ENCODE measurements at regions not wholly inside any gene's neighbourhood (a gene's known extent, or its start where the extent isn't known, plus 50 kb on each side); places are given as distances from the start of the nearest gene placed in this dataset.

DNA sequence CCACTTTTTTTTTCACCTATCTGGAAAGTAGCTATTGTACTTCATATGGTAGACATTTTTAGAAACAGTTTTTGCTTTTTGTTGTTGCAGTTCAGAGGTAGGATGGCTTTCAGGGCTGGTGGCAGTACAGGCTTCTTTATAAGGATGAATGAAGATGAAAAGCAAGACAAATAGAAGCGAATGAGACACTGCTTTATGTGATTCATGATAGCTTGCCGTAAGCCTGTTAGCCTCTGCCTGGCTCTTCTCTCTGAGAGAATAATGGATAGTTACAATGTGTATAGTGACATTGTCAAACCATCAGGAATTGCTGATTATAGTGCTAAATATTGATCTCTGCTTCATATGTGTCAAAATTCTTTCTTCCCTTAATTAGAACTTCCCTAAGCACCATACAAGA lies 173.7 kb downstream of the NR4A2 start:
- DNase-seq: no peak

DNA sequence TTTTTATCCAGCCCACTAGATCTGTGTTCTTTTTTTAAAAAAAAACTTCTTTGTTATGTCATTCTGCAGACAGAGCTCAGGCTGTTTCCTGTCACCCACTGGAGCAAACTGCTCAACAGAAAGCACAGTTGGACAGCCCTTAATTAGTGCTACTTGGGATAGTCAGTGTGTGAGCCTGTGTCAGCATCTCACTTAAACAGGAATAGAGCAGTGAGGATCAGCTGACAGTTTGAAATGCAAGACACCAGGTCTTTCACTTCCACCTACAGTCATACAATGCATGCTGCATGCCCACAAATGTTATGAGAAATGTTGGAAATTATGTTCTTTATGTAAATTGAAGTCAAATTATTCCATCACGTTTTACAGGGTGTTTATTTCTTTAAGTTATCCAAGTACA lies 174.9 kb downstream of the NR4A2 start:
- DNase-seq: no peak

DNA sequence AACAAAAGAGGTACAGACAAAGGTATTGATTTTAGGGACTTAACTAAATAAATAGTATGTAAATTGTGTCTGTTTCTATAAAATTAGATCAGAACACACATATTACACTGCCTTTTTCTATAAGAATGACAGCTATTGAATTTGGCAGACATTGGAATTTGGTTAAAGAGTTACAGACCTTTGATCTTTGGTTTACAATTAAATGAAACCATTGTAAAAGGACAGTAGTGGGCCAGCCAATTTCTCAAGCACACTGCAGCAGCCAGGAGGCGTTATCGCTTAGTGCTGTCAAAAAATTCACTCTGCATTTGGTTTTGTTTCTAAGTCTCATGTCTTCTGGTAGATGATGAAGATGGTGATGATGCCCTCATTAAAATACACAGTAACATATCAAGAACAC lies 175.9 kb downstream of the NR4A2 start:
- no peak for DNase-seq

DNA sequence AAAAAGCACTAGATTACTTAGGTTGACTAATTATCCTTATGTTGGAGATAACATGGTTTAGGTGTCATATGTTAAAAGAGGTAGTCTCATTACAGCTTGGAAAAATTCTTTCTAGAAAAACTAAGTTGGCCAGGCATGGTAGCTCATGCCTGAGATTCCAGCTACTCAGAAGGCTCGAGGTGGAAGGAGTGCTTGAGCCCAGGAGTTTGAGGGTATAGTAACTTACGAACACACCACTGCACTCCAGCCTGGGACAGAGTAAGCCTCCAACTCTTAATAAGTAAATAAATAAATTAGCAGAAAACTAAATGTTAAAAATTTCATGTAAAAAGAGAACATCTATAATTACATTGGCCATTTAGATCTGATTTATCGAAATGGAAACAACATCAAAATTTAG lies 177.2 kb downstream of the NR4A2 start:
- DNase-seq: no peak

DNA sequence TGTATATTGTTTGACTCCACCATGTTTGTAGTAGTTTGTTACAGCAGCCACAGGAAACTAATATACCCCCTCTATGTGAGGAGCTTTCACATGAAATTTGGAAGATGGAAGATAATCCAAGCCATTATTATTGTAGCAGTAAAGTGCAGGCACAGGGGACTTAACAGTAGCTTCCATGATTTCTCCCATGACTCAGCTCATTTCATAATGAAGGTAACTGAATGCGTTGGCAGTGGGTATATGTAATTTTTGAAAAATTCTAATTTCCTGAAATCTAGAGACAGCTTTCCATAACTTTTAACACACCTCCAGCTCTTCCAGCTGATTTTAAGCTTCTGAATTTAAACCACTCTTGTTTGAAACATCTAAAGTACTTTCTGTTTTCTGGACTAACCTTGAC lies 181.2 kb downstream of the NR4A2 start:
- no peak for DNase-seq

DNA sequence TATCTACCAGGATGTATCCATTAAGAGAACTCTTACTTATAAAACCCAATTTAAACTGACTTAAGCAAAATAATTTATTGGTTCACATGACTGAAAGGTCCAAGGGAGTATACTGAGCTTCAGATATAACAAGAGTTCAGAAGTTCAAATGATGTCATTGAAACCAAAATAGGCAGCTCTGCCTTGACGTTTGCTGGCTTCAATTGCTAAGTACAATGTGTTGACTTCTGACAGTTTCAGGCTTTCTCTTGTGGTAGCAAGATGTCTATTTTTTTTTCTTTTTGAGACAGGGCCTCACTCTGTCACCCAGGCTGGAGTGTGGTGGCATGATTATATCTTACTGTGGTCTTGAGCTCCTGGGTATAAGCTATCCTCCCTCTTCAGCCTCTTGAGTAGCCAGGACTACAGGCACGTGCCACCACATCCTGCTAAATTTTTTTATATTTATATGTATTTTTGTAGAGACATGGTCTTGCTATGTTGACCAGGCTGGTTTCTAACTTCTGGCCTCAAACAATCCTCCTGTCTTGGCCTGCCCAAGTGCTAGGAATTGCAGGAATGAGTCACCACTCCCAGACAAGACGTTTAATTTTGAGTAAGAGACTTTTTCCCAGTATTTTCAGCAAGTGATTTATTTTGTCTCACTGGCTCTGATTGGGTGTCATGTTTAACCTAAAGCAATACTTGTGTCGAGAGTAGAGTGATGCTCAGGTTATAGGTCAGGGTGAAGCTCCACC lies 184.8 kb downstream of the NR4A2 start:
- no peak for DNase-seq

DNA sequence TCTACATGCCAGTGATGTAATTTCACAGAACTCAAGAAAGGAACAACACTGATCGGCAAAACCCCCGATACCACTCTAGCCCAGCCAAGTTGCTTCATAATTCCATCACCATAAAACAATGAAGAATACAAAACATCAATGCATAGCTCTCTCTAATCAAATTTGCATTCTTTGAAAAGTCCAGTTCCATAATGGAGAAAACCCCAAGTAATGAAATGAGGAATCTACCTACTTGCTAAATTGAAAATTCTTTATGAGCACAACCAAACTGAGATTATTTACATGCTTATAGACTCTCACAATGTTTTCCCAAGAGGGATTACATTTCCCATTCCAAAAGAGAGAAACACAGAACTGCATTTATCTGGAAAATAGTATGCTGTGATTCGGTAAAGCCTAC lies 186.5 kb downstream of the NR4A2 start:
- DNase-seq: no peak

DNA sequence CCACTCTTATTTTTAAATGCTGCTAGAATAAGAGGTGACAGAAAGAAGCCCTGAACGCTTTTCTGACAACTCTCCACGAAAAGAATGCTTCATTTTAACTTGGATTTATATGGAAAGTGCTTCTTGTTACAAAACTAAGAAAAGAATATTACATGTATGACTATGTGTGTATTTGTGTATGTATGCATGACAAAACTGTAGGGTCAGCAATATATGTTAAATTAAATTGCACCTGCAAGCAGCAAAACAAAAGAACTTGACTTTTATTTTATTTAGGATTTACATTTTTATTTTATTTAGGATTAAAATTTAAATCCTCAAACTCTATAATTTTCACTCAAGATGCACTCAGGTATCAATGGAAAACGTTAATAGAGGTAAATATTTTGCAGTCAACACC lies 187.1 kb downstream of the NR4A2 start:
- no peak for DNase-seq

DNA sequence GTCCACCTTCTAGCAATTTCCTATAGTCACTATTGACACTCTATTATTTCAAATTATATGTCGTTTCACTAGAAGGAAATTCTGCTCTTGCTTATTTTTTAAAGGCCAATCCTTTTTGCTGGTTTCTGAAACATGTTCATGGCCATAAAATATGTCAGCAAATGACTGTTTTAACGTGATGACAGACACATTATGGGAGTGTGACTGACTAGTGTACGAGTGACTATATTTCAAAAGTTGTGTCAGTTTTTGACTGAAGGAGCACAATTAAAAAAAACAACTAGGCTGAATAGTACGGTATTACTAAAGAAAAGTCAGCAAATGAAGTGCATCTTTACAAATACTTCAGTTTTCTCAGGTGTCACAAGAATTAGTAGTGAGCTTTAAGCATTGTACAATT lies 196.0 kb downstream of the NR4A2 start:
- no peak for DNase-seq

DNA sequence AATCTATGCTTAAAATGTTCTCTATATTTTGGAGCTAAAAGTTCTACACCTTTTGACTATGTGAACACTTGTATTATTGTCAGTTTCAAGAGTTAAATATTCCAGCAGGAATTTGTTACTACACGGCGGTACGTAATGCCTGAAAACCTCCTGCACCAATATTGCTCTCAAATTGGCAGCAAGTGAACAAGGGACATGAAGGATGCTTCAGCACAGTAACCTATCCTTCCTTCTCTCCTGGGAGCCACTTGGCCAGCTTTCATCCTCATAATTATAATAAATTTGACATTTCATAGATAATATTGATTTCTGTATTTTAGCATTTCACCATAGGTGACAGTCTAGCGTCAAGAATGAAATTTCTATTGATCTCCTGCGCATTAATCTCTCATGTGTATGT lies 197.6 kb downstream of the NR4A2 start:
- no peak for DNase-seq

DNA sequence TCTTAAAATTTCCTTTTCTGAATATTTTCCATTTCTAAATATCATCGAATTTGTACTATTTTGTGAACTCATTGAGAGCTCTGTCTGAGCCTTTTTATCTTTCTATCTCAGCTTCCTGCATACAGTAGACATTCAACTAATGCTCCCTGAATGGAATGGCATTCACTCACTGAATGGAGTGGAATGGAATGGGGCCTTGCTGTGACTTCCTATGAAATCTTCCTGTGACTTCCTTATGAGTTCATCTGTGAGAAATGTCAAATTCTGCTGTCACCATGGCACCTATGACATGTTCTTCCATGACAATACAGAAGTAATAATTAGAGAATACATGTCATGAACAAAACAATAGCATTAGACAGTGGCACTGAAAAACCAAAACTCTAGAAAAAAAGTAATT lies 199.6 kb downstream of the NR4A2 start:
- no peak for DNase-seq

DNA sequence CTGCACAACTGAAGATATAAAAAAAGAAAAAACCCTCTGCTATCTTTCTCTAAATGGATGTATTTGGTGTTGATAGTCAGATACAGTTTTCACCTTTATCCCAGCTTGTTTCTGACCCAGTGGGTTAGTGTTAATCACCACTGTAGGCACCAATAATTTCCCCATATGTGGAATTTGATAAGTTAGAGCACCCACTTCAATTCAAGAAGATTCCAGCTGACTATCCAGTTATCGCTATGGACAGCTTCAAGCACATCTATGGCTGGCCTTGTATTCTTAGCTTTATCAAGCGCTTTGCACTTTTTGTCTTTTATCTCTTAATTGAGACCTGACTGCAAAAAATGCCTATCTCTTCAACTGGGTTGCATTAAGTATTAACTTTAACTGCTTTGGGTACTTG lies 200.4 kb downstream of the NR4A2 start:
- no peak for DNase-seq

DNA sequence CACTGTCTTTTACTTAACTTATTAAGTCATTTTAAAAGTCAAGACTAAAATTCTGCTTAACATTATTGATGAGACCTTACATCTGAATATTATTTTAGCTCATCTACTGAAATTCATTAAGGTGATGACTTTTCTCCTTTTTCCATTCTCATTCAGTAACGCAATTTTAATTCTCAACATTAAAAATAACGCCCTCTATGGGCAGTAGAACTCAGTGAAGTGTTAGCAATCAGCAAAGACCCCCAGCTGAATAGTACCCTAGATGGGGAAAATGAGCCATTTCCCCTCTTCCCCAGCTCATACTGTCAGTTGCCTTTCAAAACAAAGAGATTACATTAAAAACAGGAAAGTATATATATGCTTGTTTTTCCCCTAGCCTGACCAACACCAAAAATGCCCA lies 203.3 kb downstream of the NR4A2 start:
- no peak for DNase-seq

DNA sequence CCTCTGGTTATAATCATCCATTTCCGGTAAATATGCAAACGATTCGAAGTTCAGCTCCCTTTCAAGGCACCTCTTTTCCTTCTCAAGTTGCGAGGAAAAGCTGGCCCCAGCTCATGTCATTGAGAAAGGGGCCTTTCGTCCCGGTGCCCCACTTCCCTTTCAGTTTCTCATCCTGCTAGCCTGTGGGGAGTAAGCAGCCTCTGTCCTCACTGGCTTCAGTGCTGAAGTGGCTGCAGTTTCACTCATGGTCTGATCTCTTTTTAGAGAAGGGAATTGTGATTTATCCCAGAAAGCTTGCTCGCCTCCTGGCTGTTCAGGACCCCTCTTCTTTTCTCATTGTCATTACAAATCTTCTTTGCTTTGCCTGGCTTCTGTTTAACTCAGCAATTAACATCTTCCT lies 207.5 kb downstream of the NR4A2 start:
- no peak for DNase-seq

DNA sequence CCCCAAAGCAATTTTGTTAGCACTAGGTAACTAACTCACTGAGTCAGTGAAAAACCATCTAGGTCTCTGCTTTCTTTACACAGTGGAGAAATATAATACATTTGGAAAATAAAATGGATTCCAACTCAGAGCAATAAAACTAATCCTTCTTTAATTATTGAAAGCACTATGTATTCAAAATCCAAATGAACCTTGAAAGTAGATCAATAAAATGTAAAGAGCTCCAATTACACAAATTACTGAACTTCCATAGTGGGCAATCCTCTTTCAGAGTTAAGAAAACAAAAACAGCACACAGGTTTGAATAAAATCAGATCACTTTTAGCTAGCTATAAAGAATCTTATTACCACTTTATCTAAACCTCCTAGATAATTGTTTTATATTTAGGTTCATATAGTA lies 208.1 kb downstream of the NR4A2 start:
- DNase-seq: no peak

DNA sequence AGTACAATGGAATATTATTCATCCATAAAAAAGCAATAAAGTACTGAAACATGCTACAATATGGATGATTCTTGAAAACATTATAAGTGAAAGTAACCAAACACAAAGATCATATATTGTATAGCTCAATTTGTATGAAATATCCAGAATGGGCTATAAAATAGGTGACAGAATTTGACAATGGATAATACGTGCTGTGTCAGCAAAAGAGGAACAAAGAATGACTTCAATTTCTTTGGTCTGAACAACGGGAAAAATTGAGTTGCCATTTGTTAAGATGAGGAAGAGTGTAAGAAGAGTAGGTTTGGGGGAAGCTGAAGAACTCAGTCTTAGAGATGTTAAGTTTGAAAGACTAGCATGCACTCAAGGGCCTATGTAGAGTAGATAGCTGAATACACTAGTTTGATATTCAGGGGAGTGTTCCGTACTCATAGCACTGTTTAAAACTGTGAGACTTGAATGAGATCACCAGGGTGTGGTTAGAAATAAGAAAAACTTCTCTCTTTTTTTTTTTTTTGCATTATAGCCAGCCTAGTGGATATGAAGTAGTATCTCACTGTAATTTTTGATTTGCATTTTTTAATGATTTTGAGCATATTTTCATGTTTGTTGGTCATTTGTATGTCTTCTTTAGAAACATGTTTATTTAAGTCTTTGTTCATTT lies 213.6 kb downstream of the NR4A2 start:
- DNase-seq: no peak

DNA sequence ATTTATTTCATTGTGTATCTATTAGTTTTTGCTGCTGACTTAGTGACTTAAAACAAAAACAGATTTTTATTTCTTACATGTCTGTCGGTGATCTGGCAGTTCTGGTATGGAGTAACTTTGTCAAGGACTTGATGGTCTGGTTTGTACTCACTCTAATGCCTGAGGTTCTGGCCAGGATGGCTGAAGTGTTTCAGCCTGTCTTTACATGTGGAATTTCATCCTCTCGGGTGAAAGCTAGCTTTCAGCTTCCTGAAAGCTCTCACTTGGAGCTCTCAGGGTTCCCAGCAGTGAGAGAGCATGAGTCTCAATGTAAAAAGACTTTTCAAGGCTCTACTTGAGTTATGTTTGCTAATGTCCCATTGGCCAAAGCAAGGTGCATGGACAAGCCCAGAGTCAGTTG lies 216.4 kb downstream of the NR4A2 start:
- DNase-seq: no peak

DNA sequence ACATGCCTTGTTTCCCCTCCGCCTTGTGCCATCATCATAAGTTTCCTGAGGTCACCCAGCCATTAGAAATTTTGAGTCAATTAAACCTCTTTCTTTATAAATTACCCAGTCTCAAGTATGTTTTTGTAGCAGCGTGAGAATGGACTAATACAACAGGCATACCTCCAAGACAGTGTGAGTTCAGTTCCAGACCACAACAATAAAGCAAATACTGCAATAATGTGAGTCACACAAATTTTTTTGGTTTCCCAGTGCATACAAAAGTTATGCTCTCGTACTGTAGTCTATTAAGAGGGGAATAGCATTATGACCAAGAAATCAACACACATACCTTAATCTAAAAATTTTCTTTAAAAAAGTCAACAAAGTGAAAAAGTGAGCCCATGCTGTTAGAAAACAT lies 217.2 kb downstream of the NR4A2 start:
- no peak for DNase-seq

DNA sequence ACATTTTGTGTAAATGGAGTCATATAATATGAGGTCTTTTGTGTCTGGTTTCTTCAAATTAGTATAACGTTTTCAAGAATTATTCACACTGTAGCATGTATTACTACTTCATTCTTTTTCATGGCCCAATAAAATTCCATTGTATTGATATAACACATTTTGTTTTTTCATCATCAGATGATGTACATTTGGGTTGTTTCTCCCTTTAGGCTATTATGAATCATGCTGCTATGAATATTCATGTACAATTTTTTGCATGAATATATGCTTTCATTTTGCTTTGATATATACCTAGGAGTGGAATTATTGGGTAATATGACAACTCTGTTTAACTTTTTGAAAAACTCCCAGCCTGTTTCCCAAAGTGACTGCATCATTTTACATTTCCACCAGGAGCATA lies 220.2 kb downstream of the NR4A2 start:
- no peak for DNase-seq

DNA sequence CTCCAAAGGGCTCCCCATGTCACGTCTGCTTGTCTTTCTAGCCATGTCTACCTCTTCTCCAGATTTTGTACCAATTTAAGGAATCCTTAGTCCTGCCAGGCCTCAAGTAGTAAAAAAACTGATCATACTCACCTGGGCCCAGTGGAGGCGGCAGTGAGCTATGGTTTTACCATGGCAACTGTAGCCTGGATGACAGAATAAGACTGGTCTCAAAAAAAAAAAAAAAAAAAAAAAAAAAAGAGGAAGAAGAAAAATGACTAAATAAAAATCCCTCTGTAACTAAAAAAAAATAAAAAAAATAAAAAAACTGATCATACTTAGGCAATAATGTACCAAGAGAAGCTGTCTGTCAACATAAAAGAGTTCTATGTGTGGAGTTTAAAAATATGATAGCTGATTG lies 221.6 kb downstream of the NR4A2 start:
- no peak for DNase-seq

DNA sequence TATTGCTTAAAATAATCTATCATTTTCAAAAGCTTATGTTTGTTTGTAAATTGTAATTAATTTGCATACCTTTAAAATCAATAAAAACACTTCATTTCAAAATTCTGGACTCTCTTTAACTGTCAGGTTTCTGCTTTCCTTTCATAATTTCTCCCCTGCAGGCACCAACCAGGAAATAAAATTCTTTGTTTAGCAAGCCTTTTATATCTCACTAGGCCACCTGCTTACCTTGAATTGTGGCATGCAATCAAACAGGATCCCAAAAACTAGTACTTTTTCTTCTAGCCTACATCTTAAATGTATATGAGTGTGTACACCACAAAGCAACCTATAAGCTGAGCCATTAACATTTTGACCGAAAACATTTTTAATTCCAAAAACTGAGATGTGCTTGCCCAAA lies 233.1 kb downstream of the NR4A2 start:
- DNase-seq: no peak

DNA sequence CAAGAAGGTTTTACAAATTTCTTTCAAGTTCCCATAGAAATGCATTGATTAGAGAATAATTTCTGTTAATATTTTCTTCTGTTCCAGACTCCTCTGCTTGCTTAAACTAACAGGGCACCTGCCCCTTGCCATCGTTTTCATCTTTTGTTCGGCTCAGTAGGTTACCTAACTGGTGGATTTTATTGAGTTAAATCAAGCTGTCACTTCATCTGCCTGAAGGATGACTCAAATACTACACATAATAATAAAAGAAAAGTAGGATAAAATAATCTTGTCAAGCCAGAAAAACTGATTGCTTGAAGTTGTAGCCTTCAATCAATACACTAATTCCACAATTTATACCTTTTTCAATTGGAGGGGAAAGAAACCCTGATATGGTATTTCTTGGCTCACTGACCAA lies 234.0 kb downstream of the NR4A2 start:
- DNase-seq: no peak

DNA sequence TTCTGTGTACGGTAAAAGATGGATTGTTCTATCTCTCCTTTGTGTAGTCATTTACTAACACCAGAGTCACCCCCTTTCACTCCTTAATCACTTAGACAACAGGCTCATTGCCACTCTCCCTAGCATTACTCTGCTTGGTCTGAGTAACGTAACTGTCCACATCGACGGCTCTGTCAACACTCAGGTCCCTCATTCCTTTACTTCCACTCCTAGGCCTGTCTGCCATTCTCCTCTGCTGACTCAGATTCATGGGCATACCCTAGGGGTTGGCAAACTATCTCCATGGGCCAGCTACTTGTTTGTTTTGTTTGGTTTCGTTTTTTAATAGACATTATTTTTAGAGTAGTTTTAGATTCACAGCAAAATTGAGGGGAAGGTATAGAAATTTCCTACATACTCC lies 243.9 kb downstream of the NR4A2 start:
- no peak for DNase-seq

DNA sequence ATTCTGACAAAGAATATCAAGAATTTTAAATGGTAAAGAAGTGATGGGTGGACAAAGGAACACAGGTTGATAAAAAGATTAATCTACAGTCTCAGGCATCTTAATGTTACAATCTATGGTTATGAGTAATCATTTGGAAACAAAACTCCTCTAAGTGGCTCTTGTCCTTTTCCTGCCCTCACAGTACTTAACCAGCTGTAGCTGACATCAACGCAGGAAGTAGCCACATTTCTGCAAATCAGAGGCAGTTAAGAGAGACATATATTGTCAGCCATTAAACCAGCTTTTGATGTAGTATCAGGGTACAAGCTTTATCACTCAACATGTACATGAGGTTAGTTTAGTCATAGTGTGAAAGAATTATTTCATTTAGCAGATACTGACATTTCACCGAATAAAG lies 244.6 kb downstream of the NR4A2 start:
- no peak for DNase-seq

All from GF-D8 (cell line).